CD4-positive, alpha-beta T cell (primary cell): ENCODE measurements at regions not wholly inside any gene's neighbourhood (a gene's known extent, or its start where the extent isn't known, plus 50 kb on each side); places are given as distances from the start of the nearest gene placed in this dataset.

ENCODE experiments used
- ATAC-seq: fragments of 200-7000 bp; cut with Tn5 transposase; one replicate; pipeline ENCODE4 v1.10.0; 2022; ENCODE audit warnings: mild to moderate bottlenecking; ENCODE audit not compliant: poor library complexity
- CTCF ChIA-PET: fragments of 350-600 bp; sonication (Branson Sonifier 250); formaldehyde crosslinking; loops from one replicate; lab custom pipeline; 2021; ENCODE audit warnings: antibody characterized with exemption, inconsistent platforms; lab: Charles Lee
- POLR2A ChIA-PET: fragments of 350-600 bp; sonication (Branson Sonifier 250); formaldehyde crosslinking; loops from one replicate; lab custom pipeline; 2021; ENCODE audit warnings: antibody characterized with exemption, inconsistent platforms; lab: Charles Lee
- DNase-seq, 14 experiments: peaks; one replicate each; pipeline ENCODE4 v3.0.0-alpha.2; 2013 to 2020; ENCODE audit warnings: mixed read lengths in 2 of 14
- H3K27ac ChIP-seq, 2 donors: one replicate each; pipeline versions ENCODE4 v1.5.1 to v1.7.0; 2013; ENCODE audit warnings: low read length in 2 of 2, low read depth in 1 of 2, mild to moderate bottlenecking in 1 of 2
- H3K27me3 ChIP-seq, 2 experiments: 1 replicate in 1 of 2; 2 replicates in 1 of 2; pipeline versions ENCODE4 v1.6.1 to v1.7.0; 2013; ENCODE audit warnings: low read length in 2 of 2, control low read depth in 1 of 2, mild to moderate bottlenecking in 1 of 2, moderate library complexity in 1 of 2; ENCODE audit not compliant: insufficient read depth in 2 of 2, control insufficient read depth in 1 of 2
- H3K36me3 ChIP-seq: one replicate; pipeline ENCODE4 v1.6.1; 2013; ENCODE audit warnings: low read length, control low read depth; ENCODE audit not compliant: insufficient read depth
- H3K4me1 ChIP-seq: one replicate; pipeline ENCODE4 v1.6.1; 2013; ENCODE audit warnings: low read length, control low read depth; ENCODE audit not compliant: insufficient read depth
- H3K4me3 ChIP-seq: one replicate; pipeline ENCODE4 v1.5.1; 2013; ENCODE audit warnings: mild to moderate bottlenecking, low read length, moderate library complexity
- H3K9me3 ChIP-seq, 2 experiments: 1 replicate in 1 of 2; 2 replicates in 1 of 2; pipeline versions ENCODE4 v1.6.1 to v1.7.0; 2013; ENCODE audit warnings: low read length in 2 of 2, mild to moderate bottlenecking in 2 of 2, control low read depth in 1 of 2, moderate library complexity in 1 of 2; ENCODE audit not compliant: control insufficient read depth in 1 of 2, insufficient read depth in 1 of 2
- H3K27ac Mint-ChIP-seq: one replicate; pipeline ENCODE4 v1.8.0; 2020; ENCODE audit warnings: mixed read lengths
- H3K27me3 Mint-ChIP-seq: one replicate; pipeline ENCODE4 v1.8.0; 2021; ENCODE audit warnings: mixed read lengths
- H3K36me3 Mint-ChIP-seq: one replicate; pipeline ENCODE4 v1.8.0; 2021; ENCODE audit warnings: low read depth, mixed read lengths
- H3K4me1 Mint-ChIP-seq: one replicate; pipeline ENCODE4 v1.8.0; 2021; ENCODE audit warnings: low read depth, mixed read lengths
- H3K4me3 Mint-ChIP-seq: one replicate; pipeline ENCODE4 v1.8.0; 2020; ENCODE audit warnings: mild to moderate bottlenecking, mixed read lengths
- H3K9me3 Mint-ChIP-seq: one replicate; pipeline ENCODE4 v1.8.0; 2020; ENCODE audit warnings: mixed read lengths
- intact Hi-C, 2 experiments: fragments of 100-400 bp; cut with DNase I in 1 of 2; cut with micrococcal nuclease in 1 of 2; formaldehyde crosslinking; loops; one replicate each; pipeline versions ENCODE4 v1.15.1 to v1.9.0; 2023 to 2025; cut with DNase I, micrococcal nuclease
- TF ChIP-seq, protein P1 (sequence below): fragments of 200-600 bp; IDR thresholded peaks from one replicate; pipeline ENCODE4 v1.8.0; 2022; ENCODE audit warnings: antibody characterized with exemption, mild to moderate bottlenecking

DNA sequence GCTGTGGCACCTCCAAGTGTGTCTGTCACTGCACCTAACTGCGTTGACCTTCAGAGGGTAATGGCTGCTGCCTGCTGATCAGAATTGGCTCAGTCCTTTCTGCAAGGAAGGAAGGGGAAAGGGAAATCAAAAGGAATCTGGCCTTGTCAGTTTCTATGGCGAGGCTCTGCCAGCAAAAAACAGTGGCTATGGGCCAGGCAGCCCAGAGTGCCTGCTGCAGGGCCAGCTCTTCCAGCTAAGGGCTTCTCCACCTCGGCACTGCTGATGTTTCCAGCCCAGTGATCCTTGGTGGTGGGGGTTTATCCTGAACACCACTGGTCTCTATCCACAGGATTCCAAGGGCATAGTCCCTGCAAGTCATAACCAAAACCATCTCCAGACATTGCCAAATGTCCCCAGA is 184.3 kb downstream of the TJP1 start:
- ATAC-seq (no peak), DNase-seq (no peak)
- Mint-ChIP-seq H3K4me1 (no peaks in the 10 kb centered on the region), H3K9me3 (no peaks in the 10 kb centered on the region), H3K27me3 (peaks cover 25% of the 10 kb centered on the region), H3K27ac (no peak overlapping the region), H3K4me3 (no peak overlapping the region), H3K36me3 (no peaks in the 10 kb centered on the region)
- ChIA-PET CTCF (no interaction called here), POLR2A (no interaction called here)
- H3K27me3 ChIP-seq = peaks cover 0 to 8% of the 10 kb centered on the region in 2 experiments
- intact Hi-C loops = no loop called here
- H3K4me1 ChIP-seq = no peaks in the 10 kb centered on the region
- H3K36me3 ChIP-seq = no peaks in the 10 kb centered on the region
- peaks cover 0 to 8% of the 10 kb centered on the region in 2 experiments for H3K9me3 ChIP-seq
- H3K27ac ChIP-seq = no peak overlapping the region
- TF ChIP-seq, protein P1, sequence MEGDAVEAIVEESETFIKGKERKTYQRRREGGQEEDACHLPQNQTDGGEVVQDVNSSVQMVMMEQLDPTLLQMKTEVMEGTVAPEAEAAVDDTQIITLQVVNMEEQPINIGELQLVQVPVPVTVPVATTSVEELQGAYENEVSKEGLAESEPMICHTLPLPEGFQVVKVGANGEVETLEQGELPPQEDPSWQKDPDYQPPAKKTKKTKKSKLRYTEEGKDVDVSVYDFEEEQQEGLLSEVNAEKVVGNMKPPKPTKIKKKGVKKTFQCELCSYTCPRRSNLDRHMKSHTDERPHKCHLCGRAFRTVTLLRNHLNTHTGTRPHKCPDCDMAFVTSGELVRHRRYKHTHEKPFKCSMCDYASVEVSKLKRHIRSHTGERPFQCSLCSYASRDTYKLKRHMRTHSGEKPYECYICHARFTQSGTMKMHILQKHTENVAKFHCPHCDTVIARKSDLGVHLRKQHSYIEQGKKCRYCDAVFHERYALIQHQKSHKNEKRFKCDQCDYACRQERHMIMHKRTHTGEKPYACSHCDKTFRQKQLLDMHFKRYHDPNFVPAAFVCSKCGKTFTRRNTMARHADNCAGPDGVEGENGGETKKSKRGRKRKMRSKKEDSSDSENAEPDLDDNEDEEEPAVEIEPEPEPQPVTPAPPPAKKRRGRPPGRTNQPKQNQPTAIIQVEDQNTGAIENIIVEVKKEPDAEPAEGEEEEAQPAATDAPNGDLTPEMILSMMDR = no peak
- H3K4me3 ChIP-seq = no peak overlapping the region

DNA sequence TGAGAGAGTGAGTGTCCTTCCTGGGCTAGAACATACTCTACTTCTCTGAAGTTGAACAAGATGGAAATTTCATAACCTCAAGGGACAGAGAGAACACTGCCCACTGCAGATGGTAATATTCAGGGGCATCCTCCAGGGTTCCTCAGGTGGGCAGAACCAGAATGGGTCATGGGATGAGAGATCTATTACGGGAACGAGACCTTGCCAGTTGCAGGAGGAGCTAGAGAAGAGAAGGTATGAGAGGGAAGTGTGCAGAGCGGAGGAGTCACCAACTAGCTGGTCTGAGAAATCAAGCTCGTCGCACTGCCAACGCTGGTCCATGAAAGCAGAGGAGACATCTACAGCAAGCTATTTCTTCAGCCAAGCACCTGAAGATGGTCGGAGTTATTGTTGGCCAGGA is 184.7 kb downstream of the TJP1 start:
- Mint-ChIP-seq H3K4me1 (no peaks in the 10 kb centered on the region), H3K4me3 (no peak overlapping the region), H3K27ac (no peak overlapping the region), H3K9me3 (no peaks in the 10 kb centered on the region), H3K27me3 (peaks cover 28% of the 10 kb centered on the region), H3K36me3 (no peaks in the 10 kb centered on the region)
- CTCF ChIA-PET = no interaction called here
- TF ChIP-seq, protein P1 = no peak
- Histone ChIP-seq H3K27me3 (peaks cover 0 to 8% of the 10 kb centered on the region in 2 experiments), H3K4me1 (no peaks in the 10 kb centered on the region), H3K36me3 (no peaks in the 10 kb centered on the region), H3K4me3 (no peak overlapping the region), H3K9me3 (peaks cover 0 to 8% of the 10 kb centered on the region in 2 experiments), H3K27ac (no peak overlapping the region)
- intact Hi-C loops = no loop called here
- POLR2A ChIA-PET = no interaction called here
- DNase-seq = no peak
- no peak for ATAC-seq

DNA sequence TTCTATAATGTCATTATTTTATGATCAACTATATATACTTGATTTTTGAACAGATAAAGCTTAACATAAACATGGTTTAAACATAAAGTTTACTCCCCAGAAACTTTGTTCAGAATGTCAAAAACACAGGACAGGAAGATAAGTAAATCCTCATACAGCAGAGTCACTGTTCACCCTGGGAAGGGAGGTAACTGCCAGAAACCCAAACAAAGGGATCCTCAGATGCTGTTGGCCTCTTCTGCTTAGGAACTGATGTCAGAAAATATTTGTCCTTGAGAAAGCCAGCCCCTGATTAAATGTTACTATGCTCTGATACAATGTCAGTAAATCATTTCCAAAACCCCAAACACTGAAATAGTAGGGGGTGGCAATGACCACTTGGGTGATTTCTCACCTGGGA is 185.3 kb downstream of the TJP1 start:
- Histone ChIP-seq H3K36me3 (no peaks in the 10 kb centered on the region), H3K4me1 (no peaks in the 10 kb centered on the region), H3K4me3 (no peak overlapping the region), H3K27me3 (peaks cover 0 to 8% of the 10 kb centered on the region in 2 experiments), H3K9me3 (peaks cover 0 to 8% of the 10 kb centered on the region in 2 experiments), H3K27ac (no peak overlapping the region)
- Mint-ChIP-seq H3K27ac (no peak overlapping the region), H3K9me3 (no peaks in the 10 kb centered on the region), H3K4me1 (no peaks in the 10 kb centered on the region), H3K36me3 (no peaks in the 10 kb centered on the region), H3K27me3 (peaks cover 28% of the 10 kb centered on the region), H3K4me3 (no peak overlapping the region)
- ATAC-seq = no peak
- intact Hi-C loops = no loop called here
- POLR2A ChIA-PET = no interaction called here
- CTCF ChIA-PET = no interaction called here
- DNase-seq = no peak
- TF ChIP-seq, protein P1 = no peak
